Panc1 (cell line): ENCODE measurements at regions not wholly inside any gene's neighbourhood (a gene's known extent, or its start where the extent isn't known, plus 50 kb on each side); places are given as distances from the start of the nearest gene placed in this dataset.

ENCODE experiments used
- POLR2AphosphoS5 ChIP-seq: IDR thresholded peaks from 2 replicates; pipeline ENCODE4 v1.6.1; 2012; ENCODE audit warnings: mild to moderate bottlenecking, low read depth, low read length, moderate library complexity
- TCF7L2 ChIP-seq: IDR thresholded peaks from 2 replicates; pipeline ENCODE4 v1.6.1; 2011; ENCODE audit warnings: mild to moderate bottlenecking, low read depth, low read length, inconsistent platforms

DNA sequence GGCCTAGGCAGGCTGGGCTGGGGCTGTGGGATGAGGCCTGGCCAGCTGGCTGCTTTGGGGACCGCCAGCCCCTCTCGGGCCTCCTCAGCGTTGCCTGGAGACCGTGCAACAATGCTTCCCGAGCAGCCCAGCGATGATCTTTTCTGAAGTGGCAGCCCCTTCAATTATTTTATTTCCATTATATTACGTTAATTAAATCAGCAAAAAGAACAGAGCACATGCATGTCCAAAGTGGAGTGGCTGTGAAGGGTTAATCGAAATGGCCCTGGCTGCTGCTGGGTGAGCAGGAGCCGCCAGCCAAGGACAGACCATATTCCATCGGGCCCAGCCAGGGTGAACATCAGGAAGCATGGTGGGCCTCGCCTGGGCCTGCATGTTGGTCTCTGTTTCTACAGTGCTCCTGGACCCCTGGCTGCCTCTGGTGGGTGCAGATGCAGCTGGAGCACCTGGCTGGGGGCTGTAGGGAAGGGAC lies 245.5 kb downstream of the MYCN start:
- TF ChIP-seq TCF7L2 (no peak), POLR2AphosphoS5 (no peak)
